ENCODE measurements at regions not wholly inside any gene's neighbourhood (a gene's known extent, or its start where the extent isn't known, plus 50 kb on each side); places are given as distances from the start of the nearest gene placed in this dataset.

DNA sequence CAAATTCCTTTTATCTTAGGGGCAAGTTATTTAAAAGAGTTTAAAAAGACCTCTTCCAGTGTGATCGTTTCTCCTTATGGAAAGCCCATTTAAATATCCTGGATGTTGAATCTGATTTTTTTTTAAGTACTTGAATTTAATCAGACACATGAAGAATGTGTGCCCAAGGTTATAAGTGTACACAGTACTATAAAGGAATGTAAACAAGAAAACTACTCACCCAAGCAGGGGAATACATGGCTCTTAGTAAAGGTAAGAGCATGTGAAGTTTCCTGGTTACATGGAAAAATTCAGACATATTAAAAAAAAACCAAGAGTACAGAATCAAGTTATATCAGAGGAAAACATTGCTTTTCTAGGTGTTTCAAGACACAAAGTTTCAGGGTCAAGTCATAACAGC is 546.9 kb downstream of the MATN1 start:
- H3K27me3 Mint-ChIP-seq (ENCODE audit: low read depth): peaks cover 29% of the 10 kb centered on the region
- TF ChIP-seq, protein P1, sequence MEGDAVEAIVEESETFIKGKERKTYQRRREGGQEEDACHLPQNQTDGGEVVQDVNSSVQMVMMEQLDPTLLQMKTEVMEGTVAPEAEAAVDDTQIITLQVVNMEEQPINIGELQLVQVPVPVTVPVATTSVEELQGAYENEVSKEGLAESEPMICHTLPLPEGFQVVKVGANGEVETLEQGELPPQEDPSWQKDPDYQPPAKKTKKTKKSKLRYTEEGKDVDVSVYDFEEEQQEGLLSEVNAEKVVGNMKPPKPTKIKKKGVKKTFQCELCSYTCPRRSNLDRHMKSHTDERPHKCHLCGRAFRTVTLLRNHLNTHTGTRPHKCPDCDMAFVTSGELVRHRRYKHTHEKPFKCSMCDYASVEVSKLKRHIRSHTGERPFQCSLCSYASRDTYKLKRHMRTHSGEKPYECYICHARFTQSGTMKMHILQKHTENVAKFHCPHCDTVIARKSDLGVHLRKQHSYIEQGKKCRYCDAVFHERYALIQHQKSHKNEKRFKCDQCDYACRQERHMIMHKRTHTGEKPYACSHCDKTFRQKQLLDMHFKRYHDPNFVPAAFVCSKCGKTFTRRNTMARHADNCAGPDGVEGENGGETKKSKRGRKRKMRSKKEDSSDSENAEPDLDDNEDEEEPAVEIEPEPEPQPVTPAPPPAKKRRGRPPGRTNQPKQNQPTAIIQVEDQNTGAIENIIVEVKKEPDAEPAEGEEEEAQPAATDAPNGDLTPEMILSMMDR (IDR thresholded peaks at IDR 0.05): no peak
- no peaks in the 10 kb centered on the region for H3K9me3 Mint-ChIP-seq (ENCODE audit: low read depth)
- no peak overlapping the region for H3K4me3 Mint-ChIP-seq (ENCODE audit: unreplicated experiment)
- no peak for DNase-seq (ENCODE audit: low spot score)
- no peaks in the 10 kb centered on the region for H3K4me1 Mint-ChIP-seq (ENCODE audit: low read depth)
- H3K27ac Mint-ChIP-seq (ENCODE audit: unreplicated experiment): no peak overlapping the region
- no peaks in the 10 kb centered on the region for H3K36me3 Mint-ChIP-seq (ENCODE audit: low read depth)

DNA sequence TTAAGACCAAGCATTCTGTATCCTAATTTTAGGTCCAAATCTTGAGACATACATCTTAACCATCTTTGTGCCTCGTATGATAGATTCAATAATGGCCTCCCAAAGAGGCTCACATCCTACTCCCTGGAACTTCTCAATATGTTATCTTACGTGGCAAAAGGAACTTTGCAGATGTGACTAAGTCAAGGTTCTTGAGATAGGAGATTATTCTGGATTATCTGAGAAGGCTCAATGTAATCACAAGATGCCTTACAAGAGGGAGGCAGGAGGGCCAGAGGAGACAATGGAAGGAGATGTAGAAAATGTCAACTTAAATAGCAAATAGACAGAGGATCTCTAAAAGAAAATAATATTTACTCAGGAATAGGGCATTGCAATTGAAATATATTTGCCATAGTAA is 548.9 kb downstream of the MATN1 start:
- no peak for DNase-seq (ENCODE audit: low spot score)
- H3K36me3 Mint-ChIP-seq (ENCODE audit: low read depth): no peaks in the 10 kb centered on the region
- H3K4me1 Mint-ChIP-seq (ENCODE audit: low read depth): no peaks in the 10 kb centered on the region
- no peak overlapping the region for H3K4me3 Mint-ChIP-seq (ENCODE audit: unreplicated experiment)
- H3K9me3 Mint-ChIP-seq (ENCODE audit: low read depth): peaks cover 3% of the 10 kb centered on the region
- TF ChIP-seq, protein P1 (IDR thresholded peaks at IDR 0.05): no peak
- H3K27me3 Mint-ChIP-seq (ENCODE audit: low read depth): peaks cover 21% of the 10 kb centered on the region
- no peak overlapping the region for H3K27ac Mint-ChIP-seq (ENCODE audit: unreplicated experiment)

GRCh38 chr1:30173560-30173959 is 549.8 kb downstream of the MATN1 start:
- Mint-ChIP-seq H3K4me3 (ENCODE audit: unreplicated experiment) (no peak overlapping the region), H3K36me3 (ENCODE audit: low read depth) (no peaks in the 10 kb centered on the region), H3K4me1 (ENCODE audit: low read depth) (no peaks in the 10 kb centered on the region), H3K27ac (ENCODE audit: unreplicated experiment) (no peak overlapping the region), H3K9me3 (ENCODE audit: low read depth) (peaks cover 6% of the 10 kb centered on the region), H3K27me3 (ENCODE audit: low read depth) (peaks cover 16% of the 10 kb centered on the region)
- no peak for DNase-seq (ENCODE audit: low spot score)
- TF ChIP-seq, protein P1 (IDR thresholded peaks at IDR 0.05): no peak

GRCh38 chr1:30172757-30173156 is 550.6 kb downstream of the MATN1 start:
- H3K27ac Mint-ChIP-seq (ENCODE audit: unreplicated experiment): no peak overlapping the region
- no peaks in the 10 kb centered on the region for H3K36me3 Mint-ChIP-seq (ENCODE audit: low read depth)
- H3K4me3 Mint-ChIP-seq (ENCODE audit: unreplicated experiment): no peak overlapping the region
- no peak for DNase-seq (ENCODE audit: low spot score)
- TF ChIP-seq, protein P1 (IDR thresholded peaks at IDR 0.05): no peak
- H3K9me3 Mint-ChIP-seq (ENCODE audit: low read depth): peaks cover 8% of the 10 kb centered on the region
- H3K27me3 Mint-ChIP-seq (ENCODE audit: low read depth): peaks cover 20% of the 10 kb centered on the region
- no peaks in the 10 kb centered on the region for H3K4me1 Mint-ChIP-seq (ENCODE audit: low read depth)

DNA sequence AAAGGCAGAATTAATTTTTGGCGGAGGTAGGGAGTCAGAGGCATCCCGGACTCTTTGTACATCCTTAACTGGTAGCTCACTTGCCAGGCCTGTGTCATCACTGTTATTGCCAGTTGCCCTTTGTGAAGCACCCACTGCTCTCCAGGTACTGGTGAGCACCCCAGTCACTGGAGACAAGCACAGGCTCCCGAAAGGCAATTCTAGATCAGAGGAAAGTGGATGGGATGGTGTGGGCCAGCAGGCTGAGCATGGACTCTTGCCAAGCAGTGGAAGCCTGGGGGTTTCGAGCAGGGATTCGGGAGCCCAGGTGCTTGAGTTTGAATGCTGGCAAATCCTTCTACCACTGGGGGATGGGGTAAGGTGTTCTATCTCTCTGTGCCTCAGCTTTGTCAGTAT is 551.1 kb downstream of the MATN1 start:
- Mint-ChIP-seq H3K27me3 (ENCODE audit: low read depth) (peaks cover 22% of the 10 kb centered on the region), H3K4me3 (ENCODE audit: unreplicated experiment) (no peak overlapping the region), H3K36me3 (ENCODE audit: low read depth) (no peaks in the 10 kb centered on the region), H3K27ac (ENCODE audit: unreplicated experiment) (no peak overlapping the region), H3K9me3 (ENCODE audit: low read depth) (peaks cover 8% of the 10 kb centered on the region), H3K4me1 (ENCODE audit: low read depth) (no peaks in the 10 kb centered on the region)
- no peak for DNase-seq (ENCODE audit: low spot score)
- TF ChIP-seq, protein P1 (IDR thresholded peaks at IDR 0.05): no peak
